ENCODE measurements at regions not wholly inside any gene's neighbourhood (a gene's known extent, or its start where the extent isn't known, plus 50 kb on each side); places are given as distances from the start of the nearest gene placed in this dataset.
A peak's percentile ranks its signal among the peaks of the same experiment; 100 is the strongest.

- Histone ChIP-seq H3K4me1 (ENCODE audit: control insufficient read depth, insufficient read depth, low read depth, low read length) (no peaks in the 10 kb centered on the region), H3K9me3 (ENCODE audit: control insufficient read depth, low read length) (no peaks in the 10 kb centered on the region), H3K9ac (ENCODE audit: low read length) (no peak overlapping the region), H2BK120ac (ENCODE audit: low read depth, low read length) (no peak overlapping the region), H3K27ac (ENCODE audit: low read length, poor library complexity, severe bottlenecking) (no peak overlapping the region), H3K36me3 (ENCODE audit: control insufficient read depth in 1 of 2, insufficient read depth in 2 of 2, low read depth in 1 of 2, low read length in 2 of 2) (no peaks in the 10 kb centered on the region), H2BK5ac (ENCODE audit: low read depth, low read length, poor library complexity, severe bottlenecking) (no peak overlapping the region), H2BK15ac (ENCODE audit: low read depth, poor library complexity, severe bottlenecking) (no peak overlapping the region), H2AK5ac (ENCODE audit: low read length, severe bottlenecking) (no peak overlapping the region), H4K91ac (ENCODE audit: low read length) (no peak overlapping the region), H3K4me2 (ENCODE audit: low read length, poor library complexity, severe bottlenecking) (no peak overlapping the region), H3K23ac (ENCODE audit: low read length in 2 of 2) (no peak overlapping the region), H3K18ac (ENCODE audit: low read depth in 1 of 2, low read length in 2 of 2) (no peak overlapping the region), H3K14ac (ENCODE audit: low read length in 2 of 2) (no peak overlapping the region), H2BK12ac (ENCODE audit: low read length in 2 of 2) (no peak overlapping the region), H3K4ac (ENCODE audit: low read depth in 1 of 2, low read length in 2 of 2) (no peak overlapping the region), H3K79me1 (replicated peaks; ENCODE audit: low read length, poor library complexity, severe bottlenecking) (no peaks in the 10 kb centered on the region), H3K27me3 (ENCODE audit: control insufficient read depth in 1 of 2, insufficient read depth in 1 of 2, low read length in 2 of 2) (no peaks in the 10 kb centered on the region), H2AFZ (ENCODE audit: low read depth, low read length) (no peak overlapping the region), H4K8ac (ENCODE audit: low read length) (no peak overlapping the region), H3K4me3 (ENCODE audit: insufficient read depth in 1 of 2, low read depth in 1 of 2, low read length in 2 of 2) (no peak overlapping the region)
- WGBS, result no CpG with 5 or more reads among the region's 2 CpGs
- no peak for DNase-seq
Observed at GRCh38 chr6:21713481-21713880, 119.9 kb downstream of the SOX4 start.

- Histone ChIP-seq H3K79me1 (replicated peaks; ENCODE audit: low read length, poor library complexity, severe bottlenecking) (no peaks in the 10 kb centered on the region), H3K4me2 (ENCODE audit: low read length, poor library complexity, severe bottlenecking) (no peak overlapping the region), H3K4me1 (ENCODE audit: control insufficient read depth, insufficient read depth, low read depth, low read length) (no peaks in the 10 kb centered on the region), H3K23ac (ENCODE audit: low read length in 2 of 2) (no peak overlapping the region), H2AFZ (ENCODE audit: low read depth, low read length) (no peak overlapping the region), H4K8ac (ENCODE audit: low read length) (no peak overlapping the region), H2BK5ac (ENCODE audit: low read depth, low read length, poor library complexity, severe bottlenecking) (no peak overlapping the region), H2BK12ac (ENCODE audit: low read length in 2 of 2) (no peak overlapping the region), H3K18ac (ENCODE audit: low read depth in 1 of 2, low read length in 2 of 2) (no peak overlapping the region), H3K4ac (ENCODE audit: low read depth in 1 of 2, low read length in 2 of 2) (no peak overlapping the region), H3K9ac (ENCODE audit: low read length) (no peak overlapping the region), H2AK5ac (ENCODE audit: low read length, severe bottlenecking) (no peak overlapping the region), H2BK15ac (ENCODE audit: low read depth, poor library complexity, severe bottlenecking) (no peak overlapping the region), H3K14ac (ENCODE audit: low read length in 2 of 2) (no peak overlapping the region), H2BK120ac (ENCODE audit: low read depth, low read length) (no peak overlapping the region), H3K27ac (ENCODE audit: low read length, poor library complexity, severe bottlenecking) (no peak overlapping the region), H3K4me3 (ENCODE audit: insufficient read depth in 1 of 2, low read depth in 1 of 2, low read length in 2 of 2) (no peak overlapping the region), H3K9me3 (ENCODE audit: control insufficient read depth, low read length) (no peaks in the 10 kb centered on the region), H4K91ac (ENCODE audit: low read length) (no peak overlapping the region), H3K27me3 (ENCODE audit: control insufficient read depth in 1 of 2, insufficient read depth in 1 of 2, low read length in 2 of 2) (no peaks in the 10 kb centered on the region), H3K36me3 (ENCODE audit: control insufficient read depth in 1 of 2, insufficient read depth in 2 of 2, low read depth in 1 of 2, low read length in 2 of 2) (no peaks in the 10 kb centered on the region)
- no peak for DNase-seq
- 100% methylated on average over 2 of the region's 5 CpGs for WGBS
Observed at GRCh38 chr6:21715180-21715579, 121.6 kb downstream of the SOX4 start.

GRCh38 chr6:21722510-21722909 is 129.0 kb downstream of the SOX4 start:
- Histone ChIP-seq H3K14ac (ENCODE audit: low read length in 2 of 2) (no peak overlapping the region), H3K27me3 (ENCODE audit: control insufficient read depth in 1 of 2, insufficient read depth in 1 of 2, low read length in 2 of 2) (no peaks in the 10 kb centered on the region), H2AK5ac (ENCODE audit: low read length, severe bottlenecking) (no peak overlapping the region), H3K18ac (ENCODE audit: low read depth in 1 of 2, low read length in 2 of 2) (no peak overlapping the region), H3K36me3 (ENCODE audit: control insufficient read depth in 1 of 2, insufficient read depth in 2 of 2, low read depth in 1 of 2, low read length in 2 of 2) (no peaks in the 10 kb centered on the region), H3K79me1 (replicated peaks; ENCODE audit: low read length, poor library complexity, severe bottlenecking) (no peaks in the 10 kb centered on the region), H2BK120ac (ENCODE audit: low read depth, low read length) (no peak overlapping the region), H2AFZ (ENCODE audit: low read depth, low read length) (no peak overlapping the region), H4K91ac (ENCODE audit: low read length) (no peak overlapping the region), H4K8ac (ENCODE audit: low read length) (no peak overlapping the region), H3K9ac (ENCODE audit: low read length) (no peak overlapping the region), H3K4me2 (ENCODE audit: low read length, poor library complexity, severe bottlenecking) (no peak overlapping the region), H3K4me1 (ENCODE audit: control insufficient read depth, insufficient read depth, low read depth, low read length) (peaks cover 3% of the 10 kb centered on the region), H3K9me3 (ENCODE audit: control insufficient read depth, low read length) (no peaks in the 10 kb centered on the region), H3K23ac (ENCODE audit: low read length in 2 of 2) (no peak overlapping the region), H2BK12ac (ENCODE audit: low read length in 2 of 2) (no peak overlapping the region), H3K4me3 (ENCODE audit: insufficient read depth in 1 of 2, low read depth in 1 of 2, low read length in 2 of 2) (no peak overlapping the region), H2BK15ac (ENCODE audit: low read depth, poor library complexity, severe bottlenecking) (no peak overlapping the region), H2BK5ac (ENCODE audit: low read depth, low read length, poor library complexity, severe bottlenecking) (no peak overlapping the region), H3K27ac (ENCODE audit: low read length, poor library complexity, severe bottlenecking) (no peak overlapping the region), H3K4ac (ENCODE audit: low read depth in 1 of 2, low read length in 2 of 2) (no peak overlapping the region)
- no peak for DNase-seq
- whole genome bisulfite sequencing, result 35% methylated on average over 4 of the region's 12 CpGs

GRCh38 chr6:21726676-21727075 is 133.1 kb downstream of the SOX4 start:
- no peaks in the 10 kb centered on the region for H3K9me3 ChIP-seq (ENCODE audit: control insufficient read depth, low read length)
- no peak overlapping the region for H2BK120ac ChIP-seq (ENCODE audit: low read depth, low read length)
- H2AK5ac ChIP-seq (ENCODE audit: low read length, severe bottlenecking), result peak overlapping the region; percentile 21
- no peak overlapping the region for H4K8ac ChIP-seq (ENCODE audit: low read length)
- no peak overlapping the region for H2AFZ ChIP-seq (ENCODE audit: low read depth, low read length)
- no peak overlapping the region for H3K23ac ChIP-seq (ENCODE audit: low read length in 2 of 2)
- H3K79me1 ChIP-seq (replicated peaks; ENCODE audit: low read length, poor library complexity, severe bottlenecking), result no peaks in the 10 kb centered on the region
- no peak overlapping the region for H3K9ac ChIP-seq (ENCODE audit: low read length)
- 93% methylated on average over 6 of the region's 7 CpGs for WGBS
- H3K4ac ChIP-seq (ENCODE audit: low read depth in 1 of 2, low read length in 2 of 2), result no peak overlapping the region
- H2BK12ac ChIP-seq (ENCODE audit: low read length in 2 of 2), result no peak overlapping the region
- no peak overlapping the region for H3K14ac ChIP-seq (ENCODE audit: low read length in 2 of 2)
- H3K4me2 ChIP-seq (ENCODE audit: low read length, poor library complexity, severe bottlenecking), result no peak overlapping the region
- no peak overlapping the region for H3K27ac ChIP-seq (ENCODE audit: low read length, poor library complexity, severe bottlenecking)
- H4K91ac ChIP-seq (ENCODE audit: low read length), result no peak overlapping the region
- no peak overlapping the region for H3K4me3 ChIP-seq (ENCODE audit: insufficient read depth in 1 of 2, low read depth in 1 of 2, low read length in 2 of 2)
- DNase-seq, result no peak
- H3K27me3 ChIP-seq (ENCODE audit: control insufficient read depth in 1 of 2, insufficient read depth in 1 of 2, low read length in 2 of 2), result no peaks in the 10 kb centered on the region
- H3K4me1 ChIP-seq (ENCODE audit: control insufficient read depth, insufficient read depth, low read depth, low read length), result peaks cover 7% of the 10 kb centered on the region
- no peak overlapping the region for H2BK15ac ChIP-seq (ENCODE audit: low read depth, poor library complexity, severe bottlenecking)
- H3K36me3 ChIP-seq (ENCODE audit: control insufficient read depth in 1 of 2, insufficient read depth in 2 of 2, low read depth in 1 of 2, low read length in 2 of 2), result no peaks in the 10 kb centered on the region
- no peak overlapping the region for H2BK5ac ChIP-seq (ENCODE audit: low read depth, low read length, poor library complexity, severe bottlenecking)
- no peak overlapping the region for H3K18ac ChIP-seq (ENCODE audit: low read depth in 1 of 2, low read length in 2 of 2)

Data from mesenchymal stem cell (in vitro differentiated cells and primary cell).